Thyroid gland (tissue), 4 donors: ENCODE measurements at regions not wholly inside any gene's neighbourhood (a gene's known extent, or its start where the extent isn't known, plus 50 kb on each side); places are given as distances from the start of the nearest gene placed in this dataset.

Experiments
- POLR2A ChIP-seq, 2 donors: fragments of 450-650 bp; IDR thresholded peaks; one replicate each; pipeline ENCODE4 v1.6.1; 2017; ENCODE audit warnings: antibody characterized with exemption in 2 of 2, mild to moderate bottlenecking in 2 of 2, moderate library complexity in 1 of 2
- TF ChIP-seq, protein P1 (sequence below), 6 experiments: fragments of 200-600 bp in 3 of 6; fragments of 450-650 bp in 3 of 6; sonication (generic) in 3 of 6; IDR thresholded peaks; one replicate each; pipeline ENCODE4 v1.5.1; 2016 to 2019; ENCODE audit warnings: antibody characterized with exemption in 6 of 6, mild to moderate bottlenecking in 2 of 6, inconsistent platforms in 1 of 6, moderate library complexity in 1 of 6

DNA sequence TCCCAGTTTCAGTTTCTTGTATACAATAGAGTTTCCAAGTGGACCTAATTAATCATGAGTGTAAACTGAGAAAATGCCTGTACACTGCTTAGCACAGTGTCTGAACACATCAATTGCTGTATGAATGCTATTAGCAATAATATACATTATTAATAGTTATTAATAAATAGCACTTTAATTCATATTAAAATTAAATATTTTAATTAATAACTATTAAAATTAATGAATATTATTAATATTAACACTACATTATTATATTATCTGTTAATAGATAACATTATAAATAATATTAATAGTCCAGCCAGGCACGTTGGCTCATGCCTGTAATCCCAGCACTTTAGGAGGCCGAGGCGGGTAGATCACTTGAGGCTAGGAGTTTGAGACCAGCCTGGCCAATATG, 244.9 kb upstream of the ANKRD55 start:
- TF ChIP-seq, protein P1, sequence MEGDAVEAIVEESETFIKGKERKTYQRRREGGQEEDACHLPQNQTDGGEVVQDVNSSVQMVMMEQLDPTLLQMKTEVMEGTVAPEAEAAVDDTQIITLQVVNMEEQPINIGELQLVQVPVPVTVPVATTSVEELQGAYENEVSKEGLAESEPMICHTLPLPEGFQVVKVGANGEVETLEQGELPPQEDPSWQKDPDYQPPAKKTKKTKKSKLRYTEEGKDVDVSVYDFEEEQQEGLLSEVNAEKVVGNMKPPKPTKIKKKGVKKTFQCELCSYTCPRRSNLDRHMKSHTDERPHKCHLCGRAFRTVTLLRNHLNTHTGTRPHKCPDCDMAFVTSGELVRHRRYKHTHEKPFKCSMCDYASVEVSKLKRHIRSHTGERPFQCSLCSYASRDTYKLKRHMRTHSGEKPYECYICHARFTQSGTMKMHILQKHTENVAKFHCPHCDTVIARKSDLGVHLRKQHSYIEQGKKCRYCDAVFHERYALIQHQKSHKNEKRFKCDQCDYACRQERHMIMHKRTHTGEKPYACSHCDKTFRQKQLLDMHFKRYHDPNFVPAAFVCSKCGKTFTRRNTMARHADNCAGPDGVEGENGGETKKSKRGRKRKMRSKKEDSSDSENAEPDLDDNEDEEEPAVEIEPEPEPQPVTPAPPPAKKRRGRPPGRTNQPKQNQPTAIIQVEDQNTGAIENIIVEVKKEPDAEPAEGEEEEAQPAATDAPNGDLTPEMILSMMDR (IDR thresholded peaks at IDR 0.05), result no peak
- TF ChIP-seq POLR2A (IDR thresholded peaks at IDR 0.05), result no peak
